HG02759 (cell line): ENCODE measurements at regions not wholly inside any gene's neighbourhood (a gene's known extent, or its start where the extent isn't known, plus 50 kb on each side); places are given as distances from the start of the nearest gene placed in this dataset.

Experiments
- ATAC-seq: cut with Tn5 transposase; IDR thresholded peaks from one replicate; pipeline ENCODE4 v1.9.1; 2021; ENCODE audit warnings: mild to moderate bottlenecking, moderate library complexity; ENCODE audit not compliant: unreplicated experiment

GRCh38 chr18:5091741-5092140, 105.3 kb downstream of the AKAIN1 start:
- ATAC-seq, result no peak

GRCh38 chr18:5075297-5075696, 121.8 kb downstream of the AKAIN1 start:
- ATAC-seq, result no peak

GRCh38 chr18:5073026-5073944, 123.8 kb downstream of the AKAIN1 start:
- ATAC-seq, result no peak

DNA sequence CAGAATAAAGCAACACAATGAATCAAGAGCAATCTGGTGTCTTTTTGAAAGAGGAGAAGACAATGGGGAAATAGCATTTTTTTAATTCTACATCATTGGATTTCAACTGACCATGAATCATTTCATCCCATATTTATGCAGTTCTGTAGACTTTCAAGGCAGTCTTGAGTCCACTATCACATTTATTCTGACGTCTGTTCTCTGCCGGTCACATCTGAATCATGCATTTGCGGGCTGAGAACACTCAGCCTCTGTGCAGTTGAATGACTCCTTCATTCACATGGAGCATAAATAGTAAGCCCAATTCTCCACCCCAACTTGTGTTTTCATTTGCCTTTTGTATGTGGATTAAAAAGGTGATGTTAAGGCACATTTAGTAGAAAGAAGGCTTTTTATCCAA, 128.2 kb downstream of the AKAIN1 start:
- ATAC-seq, result no peak

- ATAC-seq, result no peak
Measured at GRCh38 chr18:5066380-5066977, 130.6 kb downstream of the AKAIN1 start.

GRCh38 chr18:5065615-5066014, 131.4 kb downstream of the AKAIN1 start:
- ATAC-seq, result no peak

DNA sequence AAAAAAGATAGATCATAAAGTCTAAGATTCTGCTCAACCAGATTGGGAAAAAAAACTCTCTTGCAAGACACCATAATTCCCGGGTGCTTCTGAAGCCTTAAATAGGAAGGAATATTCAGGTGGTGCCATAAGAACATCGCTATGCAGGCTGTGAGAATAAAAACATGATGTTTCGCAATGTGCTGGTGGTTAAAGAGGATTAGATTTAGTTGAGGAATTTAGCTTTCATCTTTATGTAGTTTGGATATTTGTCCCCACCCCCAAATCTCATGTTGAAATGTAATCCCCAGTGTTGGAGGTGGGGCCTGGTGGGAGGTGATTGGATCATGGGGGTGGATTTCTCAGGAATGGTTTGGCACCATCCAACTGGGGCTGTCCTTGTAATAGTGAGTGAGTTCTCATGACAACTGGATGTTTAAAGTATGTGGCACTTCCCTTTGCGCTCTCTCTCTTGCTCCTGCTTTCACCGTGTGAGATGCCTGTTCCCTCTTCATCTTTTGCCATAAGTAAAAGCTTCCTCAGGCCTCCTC, 132.2 kb downstream of the AKAIN1 start:
- no peak for ATAC-seq

DNA sequence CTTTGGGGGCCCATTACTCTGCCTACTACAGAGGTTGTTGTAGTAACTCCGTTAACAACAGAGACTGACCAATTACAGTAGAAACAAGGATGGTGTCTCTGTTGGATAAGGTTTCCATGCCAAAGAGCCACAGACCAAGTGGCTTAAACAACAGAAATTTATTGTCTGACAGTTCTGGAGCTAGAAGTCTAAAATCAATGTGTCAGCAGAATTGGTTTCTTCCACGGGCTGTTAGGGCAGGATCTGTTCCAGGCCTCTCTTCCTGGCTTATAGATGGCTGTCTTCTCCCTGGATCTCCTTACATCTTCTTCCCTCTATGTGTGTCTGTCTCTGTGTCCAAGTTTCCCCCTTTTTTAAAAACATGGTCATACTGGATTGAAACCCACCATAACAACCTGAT, 135.3 kb downstream of the AKAIN1 start:
- no peak for ATAC-seq

DNA sequence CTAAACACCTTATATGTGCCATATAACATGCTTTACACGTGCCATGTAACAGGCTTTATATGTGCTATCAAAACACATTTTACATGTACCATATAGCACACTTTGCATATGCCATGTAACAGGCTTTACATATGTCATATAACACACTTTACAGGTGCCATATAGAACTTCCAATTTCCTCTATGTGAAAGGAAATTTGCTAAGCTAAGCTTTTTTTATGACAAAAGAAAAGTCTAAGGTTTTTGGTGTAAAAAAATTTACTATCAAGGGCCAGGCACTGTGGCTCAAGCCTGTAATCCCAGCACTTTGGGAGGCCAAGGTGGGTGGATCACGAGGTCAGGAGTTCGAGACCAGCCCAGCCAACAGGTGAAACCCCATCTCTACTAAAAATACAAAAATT, 136.5 kb downstream of the AKAIN1 start:
- no peak for ATAC-seq

DNA sequence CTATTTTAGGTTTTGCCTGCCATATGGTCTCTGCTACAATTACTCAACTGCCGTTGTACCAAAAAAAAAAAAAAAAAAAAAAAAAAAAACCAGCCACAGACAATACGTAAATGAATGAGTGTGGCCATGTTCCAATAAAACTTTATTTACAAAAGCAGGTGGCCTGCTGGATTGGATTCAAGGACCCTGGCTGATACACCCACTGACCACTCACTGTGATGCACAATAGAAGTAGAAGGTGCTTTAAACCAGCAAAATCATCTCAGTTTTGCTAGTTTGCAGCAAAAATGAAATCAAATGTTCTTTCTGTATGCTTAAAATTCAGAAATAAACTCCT, 137.4 kb downstream of the AKAIN1 start:
- ATAC-seq, result no peak

GRCh38 chr18:5058768-5059695, 138.0 kb downstream of the AKAIN1 start:
- ATAC-seq, result peak; percentile 68

DNA sequence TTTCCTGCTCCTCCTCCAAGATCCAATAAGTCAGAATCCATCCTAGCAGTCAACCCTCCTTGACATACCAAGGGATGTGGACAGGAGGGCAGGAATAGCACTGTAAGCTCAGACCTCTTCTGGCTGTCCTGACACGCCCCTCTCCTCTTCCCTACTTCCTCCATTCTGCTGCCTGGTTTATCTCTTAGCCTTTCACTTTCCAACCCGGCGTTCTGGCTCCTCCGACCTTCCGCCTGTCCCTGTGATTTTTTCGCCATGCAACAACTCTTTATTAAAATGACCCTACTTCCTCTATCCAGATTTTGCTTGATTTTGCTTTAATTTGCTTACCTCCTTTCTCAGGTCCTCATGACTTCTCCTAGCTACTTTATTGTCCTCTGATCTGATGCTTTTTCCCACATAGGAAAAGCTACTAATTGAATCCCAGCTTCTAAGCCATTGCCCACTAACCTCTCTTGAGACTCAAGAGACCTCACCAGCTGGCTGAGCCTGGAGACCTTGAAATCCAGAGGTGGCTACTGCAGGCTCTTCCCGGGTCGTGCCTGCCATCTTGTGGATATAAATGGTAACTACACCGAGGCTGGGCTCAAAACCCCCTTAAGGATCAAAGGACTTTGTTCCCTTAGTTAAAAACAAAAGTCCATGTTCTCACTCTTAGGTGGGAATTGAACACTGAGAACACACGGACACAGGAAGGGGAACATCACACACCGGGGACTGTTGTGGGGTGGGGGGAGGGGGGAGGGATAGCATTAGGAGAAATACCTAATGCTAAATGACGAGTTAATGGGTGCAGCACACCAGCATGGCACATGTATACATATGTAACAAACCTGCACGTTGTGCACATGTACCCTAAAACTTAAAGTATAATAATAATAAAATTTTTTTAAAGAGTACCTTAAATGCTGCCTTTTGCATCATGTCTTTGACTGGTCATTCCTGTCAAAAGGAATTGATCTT, 139.4 kb downstream of the AKAIN1 start:
- ATAC-seq, result peak; percentile 81

GRCh38 chr18:5052491-5052890, 144.6 kb downstream of the AKAIN1 start:
- no peak for ATAC-seq

- no peak for ATAC-seq
Measured at GRCh38 chr18:5051207-5051606, 145.8 kb downstream of the AKAIN1 start.

- ATAC-seq, result no peak
Measured at GRCh38 chr18:5049124-5049523, 147.9 kb downstream of the AKAIN1 start.

DNA sequence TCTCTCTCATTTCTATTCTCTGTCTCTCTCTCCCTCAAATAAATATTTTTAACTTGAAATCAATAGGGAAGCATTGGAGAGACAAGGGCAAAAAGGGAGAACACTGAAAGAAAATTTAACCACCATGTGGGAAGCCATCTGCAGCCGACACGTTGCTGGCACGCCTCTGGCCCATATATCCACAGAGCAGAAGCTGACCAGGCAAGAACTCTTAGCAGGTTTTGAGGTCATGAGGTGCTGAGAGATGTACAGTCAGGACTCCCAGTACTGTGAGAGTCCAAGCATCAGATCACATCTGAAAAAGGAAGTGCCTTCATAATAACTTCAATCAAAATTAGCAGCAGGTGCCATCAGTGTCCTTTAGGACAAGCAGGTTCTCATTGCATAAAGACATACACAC, 156.6 kb downstream of the AKAIN1 start:
- no peak for ATAC-seq

- ATAC-seq, result no peak
Measured at GRCh38 chr18:5036523-5036922, 160.5 kb downstream of the AKAIN1 start.

DNA sequence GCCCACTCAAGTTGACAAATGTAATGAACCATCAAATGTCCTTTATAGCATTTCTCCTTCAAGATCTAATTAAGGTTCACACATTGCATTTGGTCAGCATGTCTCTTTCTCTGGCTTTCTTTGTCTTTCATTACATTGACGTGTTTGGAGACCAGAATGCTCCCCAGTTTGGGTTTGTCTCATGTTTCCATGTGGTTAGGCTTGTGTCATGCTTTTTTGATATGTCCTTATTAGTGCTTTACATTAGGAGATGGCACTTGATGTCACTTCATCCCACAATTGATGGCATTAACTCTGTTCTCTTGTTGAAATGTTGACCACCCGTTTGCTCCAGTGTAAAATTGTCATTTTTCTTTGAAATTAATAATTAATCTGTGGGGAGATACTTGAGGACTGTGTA, 165.8 kb downstream of the AKAIN1 start:
- ATAC-seq, result no peak

DNA sequence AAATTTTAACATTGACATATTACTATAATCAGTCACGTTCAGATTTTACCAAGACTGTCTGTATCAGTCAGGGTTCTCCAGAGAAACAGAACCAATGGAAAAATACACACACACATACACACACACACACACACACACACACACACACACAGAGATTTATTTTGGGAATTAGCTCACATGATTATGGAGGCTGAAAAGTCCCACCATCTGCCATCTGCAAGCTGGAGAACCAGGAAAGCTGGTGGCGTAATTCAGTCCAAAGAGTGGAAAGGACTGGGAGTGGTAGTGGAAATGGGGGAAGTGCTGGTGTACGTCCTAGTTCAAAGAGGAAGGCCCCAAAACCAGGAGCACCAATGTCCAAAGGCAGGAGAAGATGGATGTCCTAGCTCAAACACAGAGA, 166.4 kb downstream of the AKAIN1 start:
- ATAC-seq, result no peak

GRCh38 chr18:5029592-5029991, 167.5 kb downstream of the AKAIN1 start:
- no peak for ATAC-seq
